GM12878 (cell line): ENCODE measurements at regions not wholly inside any gene's neighbourhood (a gene's known extent, or its start where the extent isn't known, plus 50 kb on each side); places are given as distances from the start of the nearest gene placed in this dataset.

Experiments used
- ATAC-seq: fragments of 200-7000 bp; cut with Tn5 transposase; 3 replicates; pipeline ENCODE4 v1.9.1; 2020; ENCODE audit warnings: mild to moderate bottlenecking, moderate library complexity
- BruUV-seq: library from RNA; stranded (reverse); fragments of 400-500 nt; replicated peaks from 2 replicates; lab custom pipeline; 2021; lab: Mats Ljungman, UMichigan
- CTCF ChIA-PET: fragments of 300-600 bp; sonication (Branson Sonifier 250); formaldehyde crosslinking; extraction: SDS; loops from one replicate; lab custom pipeline; 2021; ENCODE audit warnings: inconsistent platforms; lab: Yijun Ruan, JAX
- POLR2A ChIA-PET: fragments of 350-600 bp; formaldehyde crosslinking; extraction: SDS; loops from one replicate; lab custom pipeline; 2021; ENCODE audit warnings: inconsistent platforms; lab: Charles Lee
- RAD21 ChIA-PET: fragments of 300-600 bp; sonication (Branson Sonifier 250); formaldehyde crosslinking; loops from one replicate; lab custom pipeline; 2023; ENCODE audit warnings: antibody characterized with exemption; ENCODE audit not compliant: unreplicated experiment; lab: Charles Lee
- SMC1A ChIA-PET: fragments of 300-600 bp; sonication (Branson Sonifier 250); formaldehyde crosslinking; loops from one replicate; lab custom pipeline; 2023; ENCODE audit not compliant: unreplicated experiment, uncharacterized antibody; lab: Charles Lee
- DNase-seq: peaks from one replicate; pipeline ENCODE4 v3.0.0-alpha.2; 2011; ENCODE audit warnings: low read depth, low spot score
- FAIRE-seq: peaks from 3 replicates; lab custom pipeline; 2011; peaks lifted over from hg19 to GRCh38; lab: Jason Lieb, UNC
- H2AFZ ChIP-seq: 2 replicates; pipeline ENCODE4 v1.6.0; 2011; ENCODE audit warnings: low read depth, low read length, control low read depth; ENCODE audit not compliant: control insufficient read depth
- H3K27ac ChIP-seq: 2 replicates; pipeline ENCODE4 v1.5.1; 2011; ENCODE audit warnings: control low read depth; ENCODE audit not compliant: control insufficient read depth, insufficient read depth
- H3K27me3 ChIP-seq, 2 experiments: replicated peaks in 1 of 2; 2 replicates each; pipeline versions ENCODE4 v1.6.0 to v1.6.1; 2011; ENCODE audit warnings: low read length in 1 of 2; ENCODE audit not compliant: control insufficient read depth in 2 of 2, insufficient read depth in 2 of 2
- H3K36me3 ChIP-seq, 2 experiments: 2 replicates each; pipeline ENCODE4 v1.5.1; 2011; ENCODE audit warnings: low read length in 1 of 2; ENCODE audit not compliant: control insufficient read depth in 2 of 2, insufficient read depth in 2 of 2
- H3K4me1 ChIP-seq: 2 replicates; pipeline ENCODE4 v1.6.1; 2011; ENCODE audit warnings: mild to moderate bottlenecking, low read length, moderate library complexity, mixed read lengths; ENCODE audit not compliant: control insufficient read depth, insufficient read depth
- H3K4me2 ChIP-seq: 2 replicates; pipeline ENCODE4 v1.6.0; 2011; ENCODE audit warnings: control low read depth; ENCODE audit not compliant: control insufficient read depth, insufficient read depth
- H3K4me3 ChIP-seq: fragments of 200-600 bp; sonication (generic); 2 replicates; pipeline ENCODE4 v1.5.1; 2016
- H3K79me2 ChIP-seq: 2 replicates; pipeline ENCODE4 v1.6.0; 2011; ENCODE audit warnings: low read length; ENCODE audit not compliant: control insufficient read depth, insufficient read depth
- H3K9ac ChIP-seq: 2 replicates; pipeline ENCODE4 v1.8.0; 2011; ENCODE audit warnings: low read length, control low read depth, mixed read lengths; ENCODE audit not compliant: control insufficient read depth, insufficient read depth
- H3K9me3 ChIP-seq: replicated peaks from 3 replicates; pipeline ENCODE4 v1.5.1; 2011; ENCODE audit warnings: mild to moderate bottlenecking, low read length; ENCODE audit not compliant: control insufficient read depth, insufficient read depth
- H4K20me1 ChIP-seq: 2 replicates; pipeline ENCODE4 v1.6.0; 2011; ENCODE audit not compliant: control insufficient read depth, insufficient read depth
- ATF7 ChIP-seq: fragments of 450-650 bp; IDR thresholded peaks from 2 replicates; pipeline ENCODE4 v1.6.1; 2016; ENCODE audit warnings: low read depth, mild to moderate bottlenecking
- CTCF ChIP-seq, 3 experiments: IDR thresholded peaks in 2 of 3; conservative IDR thresholded peaks in 1 of 3; 2 replicates each; pipeline ENCODE4 v1.5.1; 2011; ENCODE audit warnings: low read depth in 3 of 3, low read length in 3 of 3, mild to moderate bottlenecking in 3 of 3, control low read depth in 2 of 3, moderate library complexity in 2 of 3, inconsistent platforms in 1 of 3, mixed read lengths in 1 of 3; ENCODE audit not compliant: control insufficient read depth in 2 of 3, insufficient read depth in 1 of 3; ENCODE audit errors: extremely low read depth in 1 of 3
- FOXM1 ChIP-seq: IDR thresholded peaks from 2 replicates; pipeline ENCODE4 v1.6.1; 2012; ENCODE audit warnings: low read depth, mild to moderate bottlenecking, inconsistent platforms, low read length, moderate library complexity
- IRF5 ChIP-seq: fragments of 450-650 bp; IDR thresholded peaks from 2 replicates; pipeline ENCODE4 v1.6.1; 2017; ENCODE audit warnings: borderline replicate concordance
- NRF1 ChIP-seq: conservative IDR thresholded peaks from 2 replicates; pipeline ENCODE4 v1.6.1; 2011; ENCODE audit warnings: mild to moderate bottlenecking, low read depth, low read length, improper control_type of control experiment
- RAD21 ChIP-seq: IDR thresholded peaks from 2 replicates; pipeline ENCODE4 v1.6.1; 2011; ENCODE audit warnings: mild to moderate bottlenecking, low read depth, low read length, moderate library complexity; ENCODE audit not compliant: insufficient read depth
- SMC3 ChIP-seq: IDR thresholded peaks from 2 replicates; pipeline ENCODE4 v1.6.1; 2011; ENCODE audit warnings: low read length, improper control_type of control experiment, borderline replicate concordance
- WGBS: methylation state at CpG from one replicate; pipeline ENCODE4 v1.1.6; 2016; ENCODE audit warnings: low lambda C conversion rate; ENCODE audit not compliant: insufficient replicate concordance, insufficient coverage; ENCODE audit errors: missing lambda C conversion rate; 5-methylcytosine and 5-hydroxymethylcytosine counted together
- in situ Hi-C: fragments of 300-500 bp; cut with MboI; formaldehyde crosslinking; loops from 9 replicates; pipeline ENCODE4 v1.14.3; 2018; ENCODE audit warnings: mixed read lengths
- intact Hi-C: fragments of 100-400 bp; cut with micrococcal nuclease; formaldehyde crosslinking; loops from one replicate; pipeline ENCODE4 v1.14.2; 2022; ENCODE audit not compliant: unreplicated experiment

GRCh38 chr6:54716877-54717276 is 129.7 kb upstream of the FAM83B start (continued):
- TF ChIP-seq IRF5: no peak
- TF ChIP-seq NRF1: no peak

GRCh38 chr6:54717849-54718455 is 128.6 kb upstream of the FAM83B start:
- ChIA-PET RAD21 (interaction anchor here (0.6 to 2.8 kb wide), 11 partner anchors 19 to 741 kb away, joined by 3 to 28 read pairs (median 5); no protein-coding TSS in a partner anchor), CTCF (interaction anchor here (0.5 to 6.6 kb wide), 40 partner anchors 13 to 732 kb away, joined by 3 to 183 read pairs (median 5); no protein-coding TSS in a partner anchor), SMC1A (interaction anchor here (0.5 to 5.6 kb wide), 26 partner anchors 10 to 525 kb away, joined by 3 to 27 read pairs (median 4); no protein-coding TSS in a partner anchor), POLR2A (no interaction called here)
- Histone ChIP-seq H3K27me3 (no peaks in the 10 kb centered on the region), H3K4me2 (no peak overlapping the region), H3K27ac (no peak overlapping the region), H3K9me3 (no peaks in the 10 kb centered on the region), H3K79me2 (no peaks in the 10 kb centered on the region), H3K9ac (no peak overlapping the region), H2AFZ (no peak overlapping the region), H3K36me3 (no peaks in the 10 kb centered on the region), H3K4me1 (no peaks in the 10 kb centered on the region), H3K4me3 (no peak overlapping the region), H4K20me1 (no peaks in the 10 kb centered on the region)
- 61% methylated on average over 5 of the region's 5 CpGs for WGBS
- in situ Hi-C loops (no loop called here), intact Hi-C loops (loop anchor here (1.0 to 5.0 kb wide), 3 partner anchors 275 to 524 kb away; no protein-coding TSS in a partner anchor)
- BruUV-seq: no TSS peak
- ATAC-seq (peak; percentile 93), FAIRE-seq (peak; percentile 96), DNase-seq (peak; percentile 20)
- TF ChIP-seq FOXM1 (0 out of 2 replicates have a peak, but pooled peaks have one; percentile 20), RAD21 (peak; percentile 71), SMC3 (peak; percentile 76), ATF7 (no peak), CTCF (IDR thresholded peaks at IDR 0.05 in 2 of 3, conservative IDR thresholded peaks at IDR 0.05 in 1 of 3; ENCODE audit: control insufficient read depth in 2 of 3, extremely low read depth in 1 of 3, insufficient read depth in 1 of 3, low read depth in 3 of 3, low read length in 3 of 3) (peak; percentile 71 to 83 (median 77))
